Gastroesophageal sphincter (tissue), 4 donors: ENCODE measurements at regions not wholly inside any gene's neighbourhood (a gene's known extent, or its start where the extent isn't known, plus 50 kb on each side); places are given as distances from the start of the nearest gene placed in this dataset.

Experiments
- ATAC-seq: fragments of 150-250 bp; one replicate; pipeline ENCODE4 v1.9.1; 2016; ENCODE audit warnings: mild to moderate bottlenecking, moderate library complexity
- H3K27ac ChIP-seq, 4 donors: fragments of 200-600 bp; sonication (generic) in 3 of 4; 1 replicate in 3 of 4; 2 replicates in 1 of 4; pipeline ENCODE4 v1.5.1; 2016 to 2019
- H3K27me3 ChIP-seq: fragments of 200-600 bp; sonication (generic); one replicate; pipeline ENCODE4 v1.5.1; 2019
- H3K36me3 ChIP-seq, 2 donors: fragments of 200-600 bp; sonication (generic); one replicate each; pipeline ENCODE4 v1.5.1; 2019; ENCODE audit warnings: control low read depth in 1 of 2
- H3K4me1 ChIP-seq, 3 donors: fragments of 200-600 bp; sonication (generic); 1 replicate in 2 of 3; 2 replicates in 1 of 3; pipeline ENCODE4 v1.5.1; 2016 to 2019; ENCODE audit warnings: control low read depth in 2 of 3
- H3K4me3 ChIP-seq, 2 donors: fragments of 200-600 bp; sonication (generic); one replicate each; pipeline ENCODE4 v1.5.1; 2019; ENCODE audit warnings: mild to moderate bottlenecking in 1 of 2, moderate library complexity in 1 of 2
- H3K9me3 ChIP-seq, 3 donors: fragments of 200-600 bp; sonication (generic); one replicate each; pipeline ENCODE4 v1.5.1; 2017 to 2019; ENCODE audit warnings: control low read depth in 2 of 3
- CTCF ChIP-seq, 4 experiments: fragments of 200-600 bp in 2 of 4; fragments of 450-650 bp in 2 of 4; sonication (generic) in 1 of 4; IDR thresholded peaks; one replicate each; pipeline ENCODE4 v1.5.1; 2017 to 2019; ENCODE audit warnings: antibody characterized with exemption in 4 of 4, mild to moderate bottlenecking in 2 of 4, moderate library complexity in 2 of 4
- EP300 ChIP-seq: sonication (generic); formaldehyde crosslinking; IDR thresholded peaks from one replicate; pipeline ENCODE4 v1.6.1; 2017; ENCODE audit warnings: antibody characterized with exemption, mild to moderate bottlenecking
- POLR2A ChIP-seq, 2 donors: fragments of 450-650 bp; IDR thresholded peaks; one replicate each; pipeline ENCODE4 v1.6.1; 2017; ENCODE audit warnings: antibody characterized with exemption in 2 of 2, mild to moderate bottlenecking in 2 of 2, moderate library complexity in 1 of 2
- POLR2AphosphoS5 ChIP-seq: sonication (generic); formaldehyde crosslinking; IDR thresholded peaks from one replicate; pipeline ENCODE4 v1.6.1; 2017; ENCODE audit warnings: antibody characterized with exemption
- WGBS, 2 donors: methylation state at CpG; one replicate each; pipeline ENCODE4 v1.1.5; 2018; ENCODE audit warnings: low coverage in 1 of 2; 5-methylcytosine and 5-hydroxymethylcytosine counted together

GRCh38 chr10:78768041-78768835 lies 300.5 kb upstream of the ZMIZ1 start:
- TF ChIP-seq EP300 (no peak), POLR2AphosphoS5 (no peak), CTCF (IDR thresholded peaks at IDR 0.05) (no peak), POLR2A (IDR thresholded peaks at IDR 0.05) (no peak)
- Histone ChIP-seq H3K36me3 (no peaks in the 10 kb centered on the region), H3K27me3 (no peaks in the 10 kb centered on the region), H3K4me3 (no peak overlapping the region), H3K9me3 (no peaks in the 10 kb centered on the region), H3K27ac (peak overlapping the region in 1 of 4 donors; percentile 5), H3K4me1 (peaks cover 3 to 46% (median 6%) of the 10 kb centered on the region in 3 donors)
- WGBS, 2 donors = 83 to 100% methylated on average over 2 to 7 of the region's 14 CpGs
- no peak for ATAC-seq

GRCh38 chr10:78768876-78769275 lies 299.9 kb upstream of the ZMIZ1 start:
- H3K4me3 ChIP-seq = no peak overlapping the region
- no peak for ATAC-seq
- no peak for TF ChIP-seq POLR2AphosphoS5
- no peak for TF ChIP-seq POLR2A (IDR thresholded peaks at IDR 0.05)
- no peak for TF ChIP-seq EP300
- TF ChIP-seq CTCF (IDR thresholded peaks at IDR 0.05) = no peak
- no peaks in the 10 kb centered on the region for H3K9me3 ChIP-seq
- H3K27ac ChIP-seq = no peak overlapping the region
- WGBS, 2 donors = 45 to 100% methylated on average over 1 to 2 of the region's 5 CpGs
- H3K27me3 ChIP-seq = no peaks in the 10 kb centered on the region
- peaks cover 2 to 40% (median 2%) of the 10 kb centered on the region in 3 donors for H3K4me1 ChIP-seq
- no peaks in the 10 kb centered on the region for H3K36me3 ChIP-seq

GRCh38 chr10:78769526-78769925 lies 299.2 kb upstream of the ZMIZ1 start:
- no peak for ATAC-seq
- H3K27me3 ChIP-seq = no peaks in the 10 kb centered on the region
- H3K4me3 ChIP-seq = no peak overlapping the region
- WGBS, 2 donors = 96 to 100% methylated on average over 3 to 5 of the region's 5 CpGs
- H3K4me1 ChIP-seq = peaks cover 0 to 35% (median 2%) of the 10 kb centered on the region in 3 donors
- TF ChIP-seq CTCF (IDR thresholded peaks at IDR 0.05) = no peak
- no peak for TF ChIP-seq EP300
- no peak for TF ChIP-seq POLR2AphosphoS5
- no peak for TF ChIP-seq POLR2A (IDR thresholded peaks at IDR 0.05)
- no peaks in the 10 kb centered on the region for H3K36me3 ChIP-seq
- H3K9me3 ChIP-seq = no peaks in the 10 kb centered on the region
- no peak overlapping the region for H3K27ac ChIP-seq

GRCh38 chr10:78770167-78771090 lies 298.3 kb upstream of the ZMIZ1 start:
- Histone ChIP-seq H3K36me3 (no peaks in the 10 kb centered on the region), H3K9me3 (no peaks in the 10 kb centered on the region), H3K4me3 (no peak overlapping the region), H3K27me3 (no peaks in the 10 kb centered on the region), H3K4me1 (peaks cover 0 to 41% (median 2%) of the 10 kb centered on the region in 3 donors), H3K27ac (peak overlapping the region in 1 of 4 donors; percentile 71)
- ATAC-seq = no peak
- WGBS, 2 donors = 82 to 94% methylated on average over 12 to 13 of the region's 16 CpGs
- TF ChIP-seq POLR2AphosphoS5 = no peak
- TF ChIP-seq POLR2A (IDR thresholded peaks at IDR 0.05) = no peak
- no peak for TF ChIP-seq EP300
- no peak for TF ChIP-seq CTCF (IDR thresholded peaks at IDR 0.05)
